ENCODE measurements at regions not wholly inside any gene's neighbourhood (a gene's known extent, or its start where the extent isn't known, plus 50 kb on each side); places are given as distances from the start of the nearest gene placed in this dataset.
A peak's percentile ranks its signal among the peaks of the same experiment; 100 is the strongest.
"Not testable (repeated sequence)": the region's sequence is repeated elsewhere in the genome, so short reads cannot be mapped to it uniquely, and the experiment has no call there.

- no peak for DNase-seq (ENCODE audit: low read depth in 2 of 2)
These were observed 1668.0 kb upstream of the NUDT12 start for GRCh38 chr5:105230516-105231157.

- no peak for DNase-seq (ENCODE audit: low read depth in 2 of 2)
These were observed 1655.4 kb upstream of the NUDT12 start for GRCh38 chr5:105218018-105218417.

DNA sequence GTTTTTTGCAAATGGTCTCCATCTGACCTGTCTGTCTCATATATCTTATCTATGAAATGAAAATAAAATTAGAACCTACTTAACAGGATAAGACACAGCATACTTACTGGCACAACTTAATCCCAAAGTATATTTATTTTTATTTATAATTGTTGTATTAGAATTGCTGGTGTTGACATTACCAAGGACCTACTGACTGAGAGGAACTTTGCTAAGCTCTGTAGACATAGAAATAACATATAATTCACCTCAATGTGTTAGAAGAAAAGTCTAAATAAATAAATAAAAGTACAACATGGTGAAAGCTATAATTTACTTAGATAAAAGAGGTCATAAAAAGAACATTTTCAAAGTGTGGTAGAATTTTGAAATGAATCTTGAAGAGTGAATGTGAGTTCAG lies 1650.5 kb upstream of the NUDT12 start:
- no peak for DNase-seq (ENCODE audit: low read depth in 2 of 2)

DNA sequence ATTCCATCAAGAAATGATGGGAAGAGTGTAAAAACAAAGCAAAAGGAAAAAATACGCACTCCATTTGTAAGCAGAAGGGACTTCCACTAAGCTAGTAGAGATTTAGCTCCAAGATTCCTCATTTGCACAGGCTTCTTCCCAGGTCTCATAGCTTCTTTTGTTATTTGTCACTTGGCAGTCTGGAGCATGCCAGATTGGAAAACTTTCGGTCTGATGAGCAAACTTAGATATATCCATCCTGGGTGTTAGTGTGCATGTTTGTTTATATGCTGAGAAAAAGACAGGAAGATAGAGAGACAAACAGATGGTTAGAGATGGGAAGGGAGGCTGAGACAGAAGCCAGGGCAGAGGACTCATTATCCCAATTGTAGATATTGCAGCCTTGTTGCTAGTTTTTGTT lies 1644.5 kb upstream of the NUDT12 start:
- no peak for DNase-seq (ENCODE audit: low read depth in 2 of 2)

DNA sequence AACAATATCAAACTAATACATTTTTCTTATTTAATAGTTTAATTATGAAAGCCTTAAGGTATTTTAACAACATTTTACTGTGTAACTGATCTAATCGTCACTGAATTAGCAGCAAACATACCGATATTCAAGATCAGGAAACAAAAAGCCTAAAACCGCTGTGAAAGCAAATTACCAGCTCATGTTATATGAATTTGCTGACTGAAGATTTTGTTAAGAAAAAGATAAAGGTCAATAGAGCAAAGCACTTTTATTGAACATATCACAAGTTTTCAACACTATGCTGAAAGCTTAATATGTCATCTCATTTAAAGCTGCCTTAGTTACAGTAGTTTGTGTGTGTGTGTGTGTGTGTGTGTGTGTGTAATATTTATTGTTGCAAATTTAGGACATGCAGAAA lies 1634.9 kb upstream of the NUDT12 start:
- DNase-seq (ENCODE audit: low read depth in 2 of 2) = no peak

DNA sequence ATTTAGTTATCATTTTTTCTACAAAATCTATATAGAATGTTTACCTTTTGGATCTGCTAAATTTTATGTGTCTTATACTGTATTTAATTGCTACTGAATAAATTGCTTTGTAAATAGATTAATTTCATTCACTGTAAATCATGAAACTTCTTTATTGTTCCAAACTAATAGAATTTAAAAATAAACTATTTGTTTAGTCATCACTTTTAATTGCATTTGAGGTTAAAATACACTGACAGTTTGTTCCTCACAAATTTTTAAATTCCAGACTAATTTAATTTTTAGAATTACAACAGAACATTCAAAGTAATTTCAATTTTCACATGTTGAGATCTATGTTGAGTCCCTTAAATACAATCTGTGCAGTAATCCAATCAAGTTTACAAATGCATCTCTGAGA lies 1633.2 kb upstream of the NUDT12 start:
- DNase-seq (ENCODE audit: low read depth in 2 of 2) = no peak

- DNase-seq (ENCODE audit: low read depth in 2 of 2) = no peak
These were observed 1610.3 kb upstream of the NUDT12 start for GRCh38 chr5:105172918-105173317.

DNA sequence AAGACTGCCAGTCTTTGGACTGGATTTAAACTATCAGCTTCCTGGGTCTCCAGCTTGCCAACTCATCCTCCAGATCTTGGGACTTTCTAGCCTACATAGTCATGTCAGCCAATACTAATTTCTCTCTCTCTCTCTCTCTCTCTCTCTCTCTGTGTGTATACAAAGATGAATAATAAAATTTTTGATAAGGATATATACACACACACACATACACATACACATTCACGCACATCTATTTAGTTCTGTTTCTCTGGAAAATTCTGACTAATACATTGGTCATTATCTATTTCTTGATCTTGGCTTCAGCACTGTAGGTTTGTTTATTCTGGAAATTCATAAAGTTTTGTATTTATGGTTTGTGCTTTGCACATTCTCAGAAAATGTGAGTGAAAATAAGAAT lies 1606.2 kb upstream of the NUDT12 start:
- DNase-seq (ENCODE audit: low read depth in 2 of 2) = no peak

- no peak for DNase-seq (ENCODE audit: low read depth in 2 of 2)
These were observed 1604.5 kb upstream of the NUDT12 start for GRCh38 chr5:105167092-105167491.

DNA sequence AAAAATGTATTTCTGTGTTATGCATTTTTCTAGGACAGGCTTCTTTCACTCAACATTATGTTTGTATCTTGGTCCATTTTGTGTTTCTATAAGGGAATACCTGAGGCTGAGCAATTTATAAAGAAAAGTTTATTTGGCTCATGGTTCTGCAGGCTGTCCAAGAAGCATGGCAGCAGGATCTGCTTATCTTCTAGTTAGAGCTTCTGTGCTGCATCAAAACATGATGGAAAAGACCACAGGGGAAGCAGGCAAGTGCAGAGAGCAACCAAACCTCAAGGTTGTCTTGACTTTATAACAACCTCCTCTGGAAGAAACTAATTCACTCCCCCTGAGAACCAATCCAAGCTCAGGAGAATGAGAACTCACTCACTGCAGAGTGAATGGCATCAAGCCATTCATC lies 1601.0 kb upstream of the NUDT12 start:
- no peak for DNase-seq (ENCODE audit: low read depth in 2 of 2)

GRCh38 chr5:105162557-105162956 lies 1600.0 kb upstream of the NUDT12 start:
- DNase-seq (ENCODE audit: low read depth in 2 of 2) = not testable (repeated sequence)

DNA sequence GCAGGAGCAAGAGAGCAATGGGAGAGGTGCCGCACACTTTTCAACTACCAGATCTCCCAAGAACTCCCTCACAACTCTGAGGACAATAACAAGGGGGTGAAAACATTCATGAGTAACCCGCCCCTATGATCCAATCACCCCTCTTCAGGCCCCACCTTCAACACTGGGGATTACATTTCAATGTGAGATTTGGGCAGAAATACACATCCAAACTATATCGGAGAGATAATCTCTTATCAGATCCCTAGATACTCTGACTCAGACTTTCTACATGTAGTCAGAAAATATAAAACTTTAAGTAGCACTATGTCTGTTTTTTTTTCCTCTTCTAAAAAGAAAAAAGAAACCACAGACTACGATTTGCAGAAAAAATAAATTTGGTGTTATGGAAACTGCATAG lies 1595.9 kb upstream of the NUDT12 start:
- DNase-seq (ENCODE audit: low read depth in 2 of 2) = no peak

- no peak for DNase-seq (ENCODE audit: low read depth in 2 of 2)
These were observed 1587.7 kb upstream of the NUDT12 start for GRCh38 chr5:105150323-105150722.

GRCh38 chr5:105146867-105147266 lies 1584.3 kb upstream of the NUDT12 start:
- DNase-seq (ENCODE audit: low read depth in 2 of 2) = no peak

DNA sequence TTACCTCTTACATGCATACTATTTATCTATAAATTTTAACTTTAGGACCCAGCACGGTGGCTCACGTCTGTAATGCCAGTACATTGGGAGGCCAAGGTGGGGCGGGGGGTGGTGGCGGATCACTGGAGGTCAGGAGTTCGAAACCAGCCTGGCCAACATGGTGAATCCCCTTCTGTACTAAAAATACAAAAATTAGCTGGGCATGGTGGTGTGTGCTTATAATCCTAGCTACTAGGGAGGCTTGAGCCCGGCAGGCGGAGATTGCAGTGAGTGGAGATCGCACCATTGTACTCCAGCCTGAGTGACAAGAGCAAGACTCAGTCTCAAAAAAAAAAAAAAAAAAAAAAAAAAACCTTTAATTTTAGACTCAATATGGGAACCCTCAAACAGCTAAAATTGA lies 1582.6 kb upstream of the NUDT12 start:
- no peak for DNase-seq (ENCODE audit: low read depth in 2 of 2)

DNA sequence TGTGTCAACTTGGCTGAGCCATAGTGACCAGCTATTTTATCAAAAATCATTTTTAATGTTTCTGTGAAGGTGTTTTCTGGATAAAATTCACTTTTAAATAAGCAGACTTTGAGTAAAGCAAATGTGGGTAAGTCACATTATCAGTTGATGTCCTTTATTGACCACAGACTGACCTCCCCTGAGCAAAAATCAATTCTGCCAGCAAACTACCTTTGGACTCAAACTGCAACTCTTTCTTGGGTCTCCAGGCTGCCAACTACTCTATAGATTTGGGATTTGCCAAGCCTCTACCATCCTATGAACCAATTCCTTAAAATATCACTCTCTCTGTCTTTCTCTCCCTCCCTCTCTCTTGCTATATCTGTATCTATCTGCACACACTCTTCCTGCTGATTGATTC lies 1571.7 kb upstream of the NUDT12 start:
- DNase-seq (ENCODE audit: low read depth in 2 of 2) = no peak

- DNase-seq (ENCODE audit: low read depth in 2 of 2) = no peak
These were observed 1570.5 kb upstream of the NUDT12 start for GRCh38 chr5:105133087-105133486.

GRCh38 chr5:105132581-105132980 lies 1570.0 kb upstream of the NUDT12 start:
- no peak for DNase-seq (ENCODE audit: low read depth in 2 of 2)

DNA sequence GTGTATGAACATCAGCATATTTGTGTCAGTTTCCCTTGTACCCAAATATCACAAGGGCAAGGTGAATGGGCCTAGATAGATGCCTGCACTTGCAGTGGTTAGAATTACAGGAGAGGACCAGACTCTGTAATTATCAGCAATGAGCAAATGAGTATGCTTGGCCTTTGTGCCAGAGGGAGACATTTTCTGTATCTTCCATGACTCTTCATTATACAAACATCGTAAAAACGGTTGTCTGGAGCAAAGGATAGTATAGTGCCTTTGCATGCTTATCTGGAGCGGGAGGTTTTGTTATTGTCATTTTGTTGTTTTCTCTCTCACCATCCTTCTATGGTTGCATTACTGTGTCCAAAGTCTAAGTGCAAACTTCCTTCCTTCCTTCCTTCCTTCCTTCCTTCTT lies 1568.5 kb upstream of the NUDT12 start:
- no peak for DNase-seq (ENCODE audit: low read depth in 2 of 2)

DNA sequence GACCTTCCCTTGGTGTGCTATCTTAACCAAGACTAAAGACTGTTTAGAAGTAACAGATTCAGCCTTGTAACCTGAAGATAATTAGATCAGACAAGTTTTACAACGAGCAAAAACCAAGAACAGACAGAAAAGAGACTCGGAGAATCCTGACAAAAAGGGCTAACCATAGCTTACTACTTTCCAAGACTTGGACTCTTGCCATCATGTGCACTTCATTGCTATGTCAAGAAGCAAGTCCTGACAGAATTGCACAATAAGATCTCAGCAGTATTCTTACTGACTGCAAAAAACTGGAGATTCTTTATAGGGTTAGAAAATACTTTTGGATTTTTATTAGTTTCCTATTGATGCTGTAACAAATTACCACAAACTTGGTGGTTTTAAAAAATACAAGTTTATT lies 1539.0 kb upstream of the NUDT12 start:
- peak in 1 of 2 experiments; percentile 11 for DNase-seq (ENCODE audit: low read depth in 2 of 2)

- no peak for DNase-seq (ENCODE audit: low read depth in 2 of 2)
These were observed 1526.4 kb upstream of the NUDT12 start for GRCh38 chr5:105088961-105089360.

GRCh38 chr5:105088102-105088501 lies 1525.5 kb upstream of the NUDT12 start:
- no peak for DNase-seq (ENCODE audit: low read depth in 2 of 2)

- DNase-seq (ENCODE audit: low read depth in 2 of 2) = no peak
These were observed 1495.3 kb upstream of the NUDT12 start for GRCh38 chr5:105057893-105058292.

DNA sequence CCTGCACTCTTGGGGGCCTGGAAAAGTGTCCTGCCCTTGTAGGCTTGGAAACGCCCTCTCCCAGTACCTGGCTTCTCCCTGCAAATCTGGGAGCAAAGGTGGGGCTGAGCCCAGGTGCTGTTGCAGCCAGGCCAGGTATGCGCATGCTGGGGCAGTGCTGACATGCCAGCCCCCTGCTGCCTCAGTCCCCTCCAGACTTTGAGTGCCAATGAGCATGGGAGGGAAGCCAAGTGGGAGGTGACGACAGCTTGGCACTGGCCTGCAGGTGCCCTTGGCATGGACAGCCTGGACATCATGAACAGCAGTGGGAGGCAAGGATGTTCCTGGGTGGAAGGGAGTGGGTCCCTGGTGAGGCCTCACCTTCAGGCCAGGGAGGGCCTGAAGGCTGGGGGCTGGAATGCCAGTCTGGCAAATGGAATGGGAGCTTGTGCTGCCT lies 1494.4 kb upstream of the NUDT12 start:
- DNase-seq (ENCODE audit: low read depth in 2 of 2) = no peak

All from fibroblast of skin of left biceps (primary cell).